HG03575 (cell line): ENCODE measurements at regions not wholly inside any gene's neighbourhood (a gene's known extent, or its start where the extent isn't known, plus 50 kb on each side); places are given as distances from the start of the nearest gene placed in this dataset.

ENCODE experiments used
- ATAC-seq: cut with Tn5 transposase; IDR thresholded peaks from one replicate; pipeline ENCODE4 v1.9.1; 2021; ENCODE audit not compliant: unreplicated experiment, insufficient number of reproducible peaks, low FRiP score; ENCODE audit errors: extremely low read depth

GRCh38 chr12:24297516-24297915, 348.0 kb upstream of the SOX5 start:
- ATAC-seq = no peak

GRCh38 chr12:24293549-24293948, 344.1 kb upstream of the SOX5 start:
- ATAC-seq = no peak

- ATAC-seq = no peak
These were observed 338.5 kb upstream of the SOX5 start for GRCh38 chr12:24287963-24288362.

GRCh38 chr12:24285448-24285847, 336.0 kb upstream of the SOX5 start:
- no peak for ATAC-seq

GRCh38 chr12:24281341-24281740, 331.9 kb upstream of the SOX5 start:
- ATAC-seq = no peak

- ATAC-seq = no peak
These were observed 330.8 kb upstream of the SOX5 start for GRCh38 chr12:24280056-24280842.

GRCh38 chr12:24278832-24279231, 329.4 kb upstream of the SOX5 start:
- no peak for ATAC-seq

GRCh38 chr12:24270965-24271364, 321.5 kb upstream of the SOX5 start:
- ATAC-seq = no peak

GRCh38 chr12:24270464-24270863, 321.0 kb upstream of the SOX5 start:
- ATAC-seq = no peak

- no peak for ATAC-seq
These were observed 319.3 kb upstream of the SOX5 start for GRCh38 chr12:24268663-24269186.

GRCh38 chr12:24266982-24267381, 317.5 kb upstream of the SOX5 start:
- no peak for ATAC-seq

- no peak for ATAC-seq
These were observed 307.2 kb upstream of the SOX5 start for GRCh38 chr12:24256684-24257083.

- no peak for ATAC-seq
These were observed 306.6 kb upstream of the SOX5 start for GRCh38 chr12:24255920-24256665.

GRCh38 chr12:24252602-24253001, 303.1 kb upstream of the SOX5 start:
- no peak for ATAC-seq

GRCh38 chr12:24246934-24247333, 297.5 kb upstream of the SOX5 start:
- ATAC-seq = no peak

GRCh38 chr12:24246376-24246775, 296.9 kb upstream of the SOX5 start:
- ATAC-seq = no peak

GRCh38 chr12:24244801-24245200, 295.3 kb upstream of the SOX5 start:
- no peak for ATAC-seq

GRCh38 chr12:24244231-24244630, 294.8 kb upstream of the SOX5 start:
- ATAC-seq = no peak

GRCh38 chr12:24240707-24241106, 291.2 kb upstream of the SOX5 start:
- ATAC-seq = no peak

GRCh38 chr12:24233519-24234246, 284.2 kb upstream of the SOX5 start:
- no peak for ATAC-seq
